ENCODE measurements at regions not wholly inside any gene's neighbourhood (a gene's known extent, or its start where the extent isn't known, plus 50 kb on each side); places are given as distances from the start of the nearest gene placed in this dataset.

DNA sequence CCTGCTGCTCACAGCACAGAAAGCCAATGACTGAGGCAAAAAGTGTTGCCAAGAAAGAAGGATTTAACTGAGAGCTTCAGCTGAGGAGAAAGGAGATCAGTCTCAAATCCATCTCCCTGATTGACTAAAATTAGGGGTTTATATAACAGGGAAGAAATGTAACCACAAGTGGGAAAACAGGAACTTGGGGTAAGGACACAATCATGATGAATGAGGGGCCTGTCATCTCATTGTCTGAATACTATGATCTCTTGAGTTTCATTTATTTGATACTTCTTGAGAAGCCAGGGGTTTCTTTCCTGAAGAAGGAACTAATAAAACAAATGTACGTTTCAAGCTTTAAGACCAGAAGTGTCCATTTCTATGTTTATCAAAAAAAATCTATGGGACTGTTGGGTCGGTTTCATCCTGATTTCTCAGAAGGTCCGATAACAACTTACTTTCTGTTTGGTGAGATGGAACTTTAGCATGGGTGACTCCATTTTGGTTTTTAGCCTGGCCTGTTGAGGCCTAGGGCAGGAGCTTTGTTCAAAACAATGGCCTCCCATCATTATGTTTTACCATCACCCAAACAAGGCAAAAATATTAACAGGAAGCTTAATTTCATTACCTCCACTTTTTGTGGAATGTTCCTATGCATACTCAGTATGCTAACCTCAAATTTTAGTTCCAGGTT, 76.6 kb upstream of the PIAS1 start:
- no peak for DNase-seq
- no peak overlapping the region for H3K14ac ChIP-seq (ENCODE audit: insufficient read depth, low read length)
- no peak overlapping the region for H4K8ac ChIP-seq (replicated peaks; ENCODE audit: insufficient read length, low read depth, low read length)
- no peak overlapping the region for H2BK15ac ChIP-seq (ENCODE audit: low read depth, low read length)
- no peak overlapping the region for H2BK12ac ChIP-seq (ENCODE audit: insufficient read length, low read depth, low read length)
- peaks cover 4 to 6% of the 10 kb centered on the region in 2 experiments; a peak in 4 of 5 replicates for H3K9me3 Mint-ChIP-seq
- no peak overlapping the region for H3K27ac ChIP-seq (ENCODE audit: insufficient read length, low read depth, low read length)
- TF ChIP-seq, protein P1, sequence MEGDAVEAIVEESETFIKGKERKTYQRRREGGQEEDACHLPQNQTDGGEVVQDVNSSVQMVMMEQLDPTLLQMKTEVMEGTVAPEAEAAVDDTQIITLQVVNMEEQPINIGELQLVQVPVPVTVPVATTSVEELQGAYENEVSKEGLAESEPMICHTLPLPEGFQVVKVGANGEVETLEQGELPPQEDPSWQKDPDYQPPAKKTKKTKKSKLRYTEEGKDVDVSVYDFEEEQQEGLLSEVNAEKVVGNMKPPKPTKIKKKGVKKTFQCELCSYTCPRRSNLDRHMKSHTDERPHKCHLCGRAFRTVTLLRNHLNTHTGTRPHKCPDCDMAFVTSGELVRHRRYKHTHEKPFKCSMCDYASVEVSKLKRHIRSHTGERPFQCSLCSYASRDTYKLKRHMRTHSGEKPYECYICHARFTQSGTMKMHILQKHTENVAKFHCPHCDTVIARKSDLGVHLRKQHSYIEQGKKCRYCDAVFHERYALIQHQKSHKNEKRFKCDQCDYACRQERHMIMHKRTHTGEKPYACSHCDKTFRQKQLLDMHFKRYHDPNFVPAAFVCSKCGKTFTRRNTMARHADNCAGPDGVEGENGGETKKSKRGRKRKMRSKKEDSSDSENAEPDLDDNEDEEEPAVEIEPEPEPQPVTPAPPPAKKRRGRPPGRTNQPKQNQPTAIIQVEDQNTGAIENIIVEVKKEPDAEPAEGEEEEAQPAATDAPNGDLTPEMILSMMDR (conservative IDR thresholded peaks at IDR 0.05), result no peak
- H3K4me2 ChIP-seq (ENCODE audit: insufficient read depth, insufficient read length, low read length), result no peak overlapping the region
- no peaks in the 10 kb centered on the region for H3K27me3 ChIP-seq (ENCODE audit: insufficient read depth, low read length)
- H3T11ph ChIP-seq (ENCODE audit: low read length), result no peak overlapping the region
- H3K27me3 Mint-ChIP-seq (ENCODE audit: low read depth), result no peaks in the 10 kb centered on the region
- H3K79me1 ChIP-seq (ENCODE audit: insufficient read depth, low read depth, low read length, poor library complexity, severe bottlenecking), result no peaks in the 10 kb centered on the region
- H3K9ac ChIP-seq (ENCODE audit: extremely low read depth, insufficient read length, low read length), result no peak overlapping the region
- H3K36me3 Mint-ChIP-seq (ENCODE audit: insufficient read depth in 1 of 3, low read depth in 3 of 3), result peaks cover 2 to 15% (median 6%) of the 10 kb centered on the region in 3 experiments; a peak in 6 of 7 replicates
- no peaks in the 10 kb centered on the region for H4K20me1 ChIP-seq (ENCODE audit: control insufficient read depth, insufficient read depth, insufficient read length)
- H3K79me2 ChIP-seq (ENCODE audit: insufficient read depth, low read length), result no peaks in the 10 kb centered on the region
- H4K5ac ChIP-seq (ENCODE audit: insufficient read length, low read depth, low read length), result no peak overlapping the region
- H2BK5ac ChIP-seq (ENCODE audit: insufficient read length, low read length), result no peak overlapping the region
- H3K27ac Mint-ChIP-seq, result no peak overlapping the region
- no peak overlapping the region for H2BK120ac ChIP-seq (ENCODE audit: low read depth, low read length, poor library complexity, severe bottlenecking)
- no peak overlapping the region for H3K18ac ChIP-seq (ENCODE audit: insufficient read length, low read depth, low read length)
- no peak overlapping the region for H3K23ac ChIP-seq (ENCODE audit: insufficient read length, low read depth, low read length)
- no CpG with 5 or more reads among the region's 3 CpGs for WGBS (ENCODE audit: extremely low coverage, insufficient read length, low lambda C conversion rate)
- no peaks in the 10 kb centered on the region for H3K9me3 ChIP-seq (ENCODE audit: control insufficient read depth, low read depth, low read length)
- no peaks in the 10 kb centered on the region for H3K4me1 ChIP-seq (ENCODE audit: insufficient read depth, low read length)
- no peaks in the 10 kb centered on the region for H3K23me2 ChIP-seq (ENCODE audit: insufficient read length, low read depth, low read length, poor library complexity, severe bottlenecking)
- peaks cover 5 to 6% of the 10 kb centered on the region in 2 experiments for H3K4me1 Mint-ChIP-seq
- H3K56ac ChIP-seq (ENCODE audit: insufficient read length, low read depth, low read length), result no peak overlapping the region
- H2BK20ac ChIP-seq (ENCODE audit: low read depth, low read length, poor library complexity, severe bottlenecking), result no peak overlapping the region
- H3K4me3 Mint-ChIP-seq, result no peak overlapping the region
- no peak overlapping the region for H4K91ac ChIP-seq (ENCODE audit: insufficient read length, low read depth, low read length)
- no peak overlapping the region for H2AFZ ChIP-seq (ENCODE audit: low read length)
- H2AK5ac ChIP-seq (ENCODE audit: insufficient read length, low read length), result no peak overlapping the region
- H3K4ac ChIP-seq (ENCODE audit: low read depth, low read length), result no peak overlapping the region
